ENCODE measurements at regions not wholly inside any gene's neighbourhood (a gene's known extent, or its start where the extent isn't known, plus 50 kb on each side); places are given as distances from the start of the nearest gene placed in this dataset.

DNA sequence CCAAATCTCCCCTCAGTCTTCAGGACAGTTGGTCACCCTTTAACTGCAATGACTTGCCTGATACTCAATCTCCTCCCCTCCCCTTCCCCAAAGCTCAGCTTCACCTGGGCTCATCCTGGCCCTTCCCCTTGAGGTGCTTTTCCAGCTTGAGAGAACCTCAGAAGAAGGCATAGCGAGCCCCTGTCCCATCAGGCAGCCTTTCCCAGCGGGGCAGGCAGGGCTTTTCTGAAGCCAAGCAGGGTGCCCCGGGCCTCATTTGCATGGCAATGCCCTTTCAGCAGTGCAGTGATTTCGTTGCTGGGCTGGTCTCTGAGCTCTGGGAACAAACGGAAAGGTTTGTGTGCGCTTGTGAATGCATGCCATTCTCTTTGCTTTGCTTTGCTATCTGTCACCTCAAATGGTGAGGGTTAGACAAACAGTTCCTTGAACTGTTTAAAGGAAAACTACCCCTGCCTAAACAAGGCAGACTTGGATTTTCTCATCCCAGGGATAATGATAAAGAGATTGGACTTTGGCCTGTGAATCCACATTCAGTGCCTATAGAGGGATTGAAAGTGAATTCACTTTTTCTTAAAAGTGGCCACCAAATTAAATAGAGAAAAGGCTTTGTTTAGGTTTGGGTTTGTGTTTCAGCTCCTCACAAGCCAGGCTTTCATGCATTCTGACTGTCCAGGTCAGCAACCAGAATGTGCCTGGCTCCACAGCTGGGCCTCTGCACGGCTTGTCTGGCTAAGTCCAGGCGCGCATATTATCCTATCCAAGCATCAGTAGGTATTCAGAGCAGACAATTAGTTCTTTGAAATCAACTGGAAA is 165.3 kb downstream of the ZNF608 start (continued):
- TF ChIP-seq ZNF101 (CRISPR knock-in tag; IDR thresholded peaks at IDR 0.05; ENCODE audit: borderline replicate concordance, low read depth): no peak
- TF ChIP-seq, protein P1, sequence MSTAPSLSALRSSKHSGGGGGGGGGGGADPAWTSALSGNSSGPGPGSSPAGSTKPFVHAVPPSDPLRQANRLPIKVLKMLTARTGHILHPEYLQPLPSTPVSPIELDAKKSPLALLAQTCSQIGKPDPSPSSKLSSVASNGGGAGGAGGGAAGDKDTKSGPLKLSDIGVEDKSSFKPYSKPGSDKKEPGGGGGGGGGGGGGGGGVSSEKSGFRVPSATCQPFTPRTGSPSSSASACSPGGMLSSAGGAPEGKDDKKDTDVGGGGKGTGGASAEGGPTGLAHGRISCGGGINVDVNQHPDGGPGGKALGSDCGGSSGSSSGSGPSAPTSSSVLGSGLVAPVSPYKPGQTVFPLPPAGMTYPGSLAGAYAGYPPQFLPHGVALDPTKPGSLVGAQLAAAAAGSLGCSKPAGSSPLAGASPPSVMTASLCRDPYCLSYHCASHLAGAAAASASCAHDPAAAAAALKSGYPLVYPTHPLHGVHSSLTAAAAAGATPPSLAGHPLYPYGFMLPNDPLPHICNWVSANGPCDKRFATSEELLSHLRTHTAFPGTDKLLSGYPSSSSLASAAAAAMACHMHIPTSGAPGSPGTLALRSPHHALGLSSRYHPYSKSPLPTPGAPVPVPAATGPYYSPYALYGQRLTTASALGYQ (CRISPR knock-in tag; IDR thresholded peaks at IDR 0.05): peak; percentile 80
- peak; percentile 85 for TF ChIP-seq RARA (CRISPR knock-in tag; IDR thresholded peaks at IDR 0.05)
- TF ChIP-seq ASH2L (IDR thresholded peaks at IDR 0.05; ENCODE audit: insufficient read length, low read depth, low read length): peak; percentile 93
- TF ChIP-seq, protein P2, sequence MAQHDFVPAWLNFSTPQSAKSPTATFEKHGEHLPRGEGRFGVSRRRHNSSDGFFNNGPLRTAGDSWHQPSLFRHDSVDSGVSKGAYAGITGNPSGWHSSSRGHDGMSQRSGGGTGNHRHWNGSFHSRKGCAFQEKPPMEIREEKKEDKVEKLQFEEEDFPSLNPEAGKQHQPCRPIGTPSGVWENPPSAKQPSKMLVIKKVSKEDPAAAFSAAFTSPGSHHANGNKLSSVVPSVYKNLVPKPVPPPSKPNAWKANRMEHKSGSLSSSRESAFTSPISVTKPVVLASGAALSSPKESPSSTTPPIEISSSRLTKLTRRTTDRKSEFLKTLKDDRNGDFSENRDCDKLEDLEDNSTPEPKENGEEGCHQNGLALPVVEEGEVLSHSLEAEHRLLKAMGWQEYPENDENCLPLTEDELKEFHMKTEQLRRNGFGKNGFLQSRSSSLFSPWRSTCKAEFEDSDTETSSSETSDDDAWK (CRISPR knock-in tag; IDR thresholded peaks at IDR 0.05): no peak
- TF ChIP-seq, protein P3, sequence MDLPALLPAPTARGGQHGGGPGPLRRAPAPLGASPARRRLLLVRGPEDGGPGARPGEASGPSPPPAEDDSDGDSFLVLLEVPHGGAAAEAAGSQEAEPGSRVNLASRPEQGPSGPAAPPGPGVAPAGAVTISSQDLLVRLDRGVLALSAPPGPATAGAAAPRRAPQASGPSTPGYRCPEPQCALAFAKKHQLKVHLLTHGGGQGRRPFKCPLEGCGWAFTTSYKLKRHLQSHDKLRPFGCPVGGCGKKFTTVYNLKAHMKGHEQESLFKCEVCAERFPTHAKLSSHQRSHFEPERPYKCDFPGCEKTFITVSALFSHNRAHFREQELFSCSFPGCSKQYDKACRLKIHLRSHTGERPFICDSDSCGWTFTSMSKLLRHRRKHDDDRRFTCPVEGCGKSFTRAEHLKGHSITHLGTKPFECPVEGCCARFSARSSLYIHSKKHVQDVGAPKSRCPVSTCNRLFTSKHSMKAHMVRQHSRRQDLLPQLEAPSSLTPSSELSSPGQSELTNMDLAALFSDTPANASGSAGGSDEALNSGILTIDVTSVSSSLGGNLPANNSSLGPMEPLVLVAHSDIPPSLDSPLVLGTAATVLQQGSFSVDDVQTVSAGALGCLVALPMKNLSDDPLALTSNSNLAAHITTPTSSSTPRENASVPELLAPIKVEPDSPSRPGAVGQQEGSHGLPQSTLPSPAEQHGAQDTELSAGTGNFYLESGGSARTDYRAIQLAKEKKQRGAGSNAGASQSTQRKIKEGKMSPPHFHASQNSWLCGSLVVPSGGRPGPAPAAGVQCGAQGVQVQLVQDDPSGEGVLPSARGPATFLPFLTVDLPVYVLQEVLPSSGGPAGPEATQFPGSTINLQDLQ (CRISPR knock-in tag; IDR thresholded peaks at IDR 0.05): no peak
- TF ChIP-seq, protein P4, sequence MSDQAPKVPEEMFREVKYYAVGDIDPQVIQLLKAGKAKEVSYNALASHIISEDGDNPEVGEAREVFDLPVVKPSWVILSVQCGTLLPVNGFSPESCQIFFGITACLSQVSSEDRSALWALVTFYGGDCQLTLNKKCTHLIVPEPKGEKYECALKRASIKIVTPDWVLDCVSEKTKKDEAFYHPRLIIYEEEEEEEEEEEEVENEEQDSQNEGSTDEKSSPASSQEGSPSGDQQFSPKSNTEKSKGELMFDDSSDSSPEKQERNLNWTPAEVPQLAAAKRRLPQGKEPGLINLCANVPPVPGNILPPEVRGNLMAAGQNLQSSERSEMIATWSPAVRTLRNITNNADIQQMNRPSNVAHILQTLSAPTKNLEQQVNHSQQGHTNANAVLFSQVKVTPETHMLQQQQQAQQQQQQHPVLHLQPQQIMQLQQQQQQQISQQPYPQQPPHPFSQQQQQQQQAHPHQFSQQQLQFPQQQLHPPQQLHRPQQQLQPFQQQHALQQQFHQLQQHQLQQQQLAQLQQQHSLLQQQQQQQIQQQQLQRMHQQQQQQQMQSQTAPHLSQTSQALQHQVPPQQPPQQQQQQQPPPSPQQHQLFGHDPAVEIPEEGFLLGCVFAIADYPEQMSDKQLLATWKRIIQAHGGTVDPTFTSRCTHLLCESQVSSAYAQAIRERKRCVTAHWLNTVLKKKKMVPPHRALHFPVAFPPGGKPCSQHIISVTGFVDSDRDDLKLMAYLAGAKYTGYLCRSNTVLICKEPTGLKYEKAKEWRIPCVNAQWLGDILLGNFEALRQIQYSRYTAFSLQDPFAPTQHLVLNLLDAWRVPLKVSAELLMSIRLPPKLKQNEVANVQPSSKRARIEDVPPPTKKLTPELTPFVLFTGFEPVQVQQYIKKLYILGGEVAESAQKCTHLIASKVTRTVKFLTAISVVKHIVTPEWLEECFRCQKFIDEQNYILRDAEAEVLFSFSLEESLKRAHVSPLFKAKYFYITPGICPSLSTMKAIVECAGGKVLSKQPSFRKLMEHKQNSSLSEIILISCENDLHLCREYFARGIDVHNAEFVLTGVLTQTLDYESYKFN (CRISPR knock-in tag; conservative IDR thresholded peaks at IDR 0.05): peak; percentile 94
- TF ChIP-seq MIXL1 (CRISPR knock-in tag; IDR thresholded peaks at IDR 0.05): peak; percentile 61
- TF ChIP-seq, protein P5, sequence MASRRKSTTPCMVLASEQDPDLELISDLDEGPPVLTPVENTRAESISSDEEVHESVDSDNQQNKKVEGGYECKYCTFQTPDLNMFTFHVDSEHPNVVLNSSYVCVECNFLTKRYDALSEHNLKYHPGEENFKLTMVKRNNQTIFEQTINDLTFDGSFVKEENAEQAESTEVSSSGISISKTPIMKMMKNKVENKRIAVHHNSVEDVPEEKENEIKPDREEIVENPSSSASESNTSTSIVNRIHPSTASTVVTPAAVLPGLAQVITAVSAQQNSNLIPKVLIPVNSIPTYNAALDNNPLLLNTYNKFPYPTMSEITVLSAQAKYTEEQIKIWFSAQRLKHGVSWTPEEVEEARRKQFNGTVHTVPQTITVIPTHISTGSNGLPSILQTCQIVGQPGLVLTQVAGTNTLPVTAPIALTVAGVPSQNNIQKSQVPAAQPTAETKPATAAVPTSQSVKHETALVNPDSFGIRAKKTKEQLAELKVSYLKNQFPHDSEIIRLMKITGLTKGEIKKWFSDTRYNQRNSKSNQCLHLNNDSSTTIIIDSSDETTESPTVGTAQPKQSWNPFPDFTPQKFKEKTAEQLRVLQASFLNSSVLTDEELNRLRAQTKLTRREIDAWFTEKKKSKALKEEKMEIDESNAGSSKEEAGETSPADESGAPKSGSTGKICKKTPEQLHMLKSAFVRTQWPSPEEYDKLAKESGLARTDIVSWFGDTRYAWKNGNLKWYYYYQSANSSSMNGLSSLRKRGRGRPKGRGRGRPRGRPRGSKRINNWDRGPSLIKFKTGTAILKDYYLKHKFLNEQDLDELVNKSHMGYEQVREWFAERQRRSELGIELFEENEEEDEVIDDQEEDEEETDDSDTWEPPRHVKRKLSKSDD (CRISPR knock-in tag; IDR thresholded peaks at IDR 0.05; ENCODE audit: low read depth): no peak
- TF ChIP-seq ZNF143 (CRISPR knock-in tag; IDR thresholded peaks at IDR 0.05): no peak
- TF ChIP-seq ZNF432 (CRISPR knock-in tag; IDR thresholded peaks at IDR 0.05; ENCODE audit: borderline replicate concordance): no peak
- 0 out of 2 replicates have a peak, but pooled peaks have one; percentile 38 for TF ChIP-seq SMAD3 (CRISPR knock-in tag; IDR thresholded peaks at IDR 0.05)
- TF ChIP-seq, protein P6, sequence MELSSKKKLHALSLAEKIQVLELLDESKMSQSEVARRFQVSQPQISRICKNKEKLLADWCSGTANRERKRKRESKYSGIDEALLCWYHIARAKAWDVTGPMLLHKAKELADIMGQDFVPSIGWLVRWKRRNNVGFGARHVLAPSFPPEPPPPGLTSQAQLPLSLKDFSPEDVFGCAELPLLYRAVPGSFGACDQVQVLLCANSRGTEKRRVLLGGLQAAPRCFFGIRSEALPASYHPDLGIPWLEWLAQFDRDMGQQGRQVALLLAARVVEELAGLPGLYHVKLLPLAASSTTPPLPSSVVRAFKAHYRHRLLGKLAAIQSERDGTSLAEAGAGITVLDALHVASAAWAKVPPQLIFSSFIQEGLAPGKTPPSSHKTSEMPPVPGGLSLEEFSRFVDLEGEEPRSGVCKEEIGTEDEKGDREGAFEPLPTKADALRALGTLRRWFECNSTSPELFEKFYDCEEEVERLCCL (CRISPR knock-in tag; IDR thresholded peaks at IDR 0.05; ENCODE audit: borderline replicate concordance): no peak; the same call in 1 of the 2 replicates
- TF ChIP-seq ZNF331 (CRISPR knock-in tag; IDR thresholded peaks at IDR 0.05): peak; percentile 81
